Upper lobe of right lung (tissue), 1 donor: ENCODE measurements at regions not wholly inside any gene's neighbourhood (a gene's known extent, or its start where the extent isn't known, plus 50 kb on each side); places are given as distances from the start of the nearest gene placed in this dataset.

Experiments used
- ATAC-seq: fragments of 200-7000 bp; cut with Tn5 transposase; one replicate; pipeline ENCODE4 v1.9.1; 2020; ENCODE audit warnings: mild to moderate bottlenecking, moderate library complexity
- DNase-seq: peaks from one replicate; pipeline ENCODE4 v3.0.0-alpha.2; 2020
- H3K27ac ChIP-seq: fragments of 200-600 bp; one replicate; pipeline ENCODE4 v1.8.0; 2022
- H3K27me3 ChIP-seq: fragments of 200-600 bp; one replicate; pipeline ENCODE4 v1.8.0; 2022; ENCODE audit warnings: mild to moderate bottlenecking
- H3K36me3 ChIP-seq: fragments of 200-600 bp; one replicate; pipeline ENCODE4 v1.8.0; 2022
- H3K4me1 ChIP-seq: fragments of 200-600 bp; one replicate; pipeline ENCODE4 v1.8.0; 2022
- H3K4me3 ChIP-seq: fragments of 200-600 bp; one replicate; pipeline ENCODE4 v1.8.0; 2022; ENCODE audit warnings: mild to moderate bottlenecking
- H3K9me3 ChIP-seq: fragments of 200-600 bp; one replicate; pipeline ENCODE4 v1.8.0; 2022
- intact Hi-C: fragments of 100-400 bp; cut with DNase I; formaldehyde crosslinking; loops from one replicate; pipeline ENCODE4 v1.11.0; 2022
- TF ChIP-seq, protein P1 (sequence below): fragments of 200-600 bp; IDR thresholded peaks from one replicate; pipeline ENCODE4 v1.8.0; 2022; ENCODE audit warnings: antibody characterized with exemption
- donor health status: DM: no; HTN: yes; CAD: no; lungs with severe emphysema.

DNA sequence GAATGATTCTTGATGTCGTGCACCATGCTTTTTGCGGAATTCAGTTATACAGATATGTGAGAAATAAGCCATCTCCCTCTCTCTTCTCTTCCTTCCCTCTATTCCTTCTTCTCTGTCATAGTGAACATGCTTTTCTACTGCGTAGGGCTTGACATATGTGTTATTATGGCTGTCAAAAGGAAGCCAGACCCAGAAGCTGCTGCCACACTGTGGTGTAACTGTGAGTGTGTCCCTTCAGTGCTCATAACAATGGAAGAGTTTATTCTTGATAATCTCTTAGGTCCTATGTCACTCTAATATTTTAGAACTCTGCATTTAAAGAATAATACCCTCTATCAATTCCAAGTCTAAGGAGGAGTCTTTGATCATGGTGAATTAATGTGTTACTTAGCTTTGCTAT, 208.9 kb upstream of the TMTC4 start:
- no peak for DNase-seq
- Histone ChIP-seq H3K9me3 (no peaks in the 10 kb centered on the region), H3K36me3 (no peaks in the 10 kb centered on the region), H3K4me3 (no peak overlapping the region), H3K27ac (no peak overlapping the region), H3K4me1 (no peaks in the 10 kb centered on the region), H3K27me3 (no peaks in the 10 kb centered on the region)
- TF ChIP-seq, protein P1, sequence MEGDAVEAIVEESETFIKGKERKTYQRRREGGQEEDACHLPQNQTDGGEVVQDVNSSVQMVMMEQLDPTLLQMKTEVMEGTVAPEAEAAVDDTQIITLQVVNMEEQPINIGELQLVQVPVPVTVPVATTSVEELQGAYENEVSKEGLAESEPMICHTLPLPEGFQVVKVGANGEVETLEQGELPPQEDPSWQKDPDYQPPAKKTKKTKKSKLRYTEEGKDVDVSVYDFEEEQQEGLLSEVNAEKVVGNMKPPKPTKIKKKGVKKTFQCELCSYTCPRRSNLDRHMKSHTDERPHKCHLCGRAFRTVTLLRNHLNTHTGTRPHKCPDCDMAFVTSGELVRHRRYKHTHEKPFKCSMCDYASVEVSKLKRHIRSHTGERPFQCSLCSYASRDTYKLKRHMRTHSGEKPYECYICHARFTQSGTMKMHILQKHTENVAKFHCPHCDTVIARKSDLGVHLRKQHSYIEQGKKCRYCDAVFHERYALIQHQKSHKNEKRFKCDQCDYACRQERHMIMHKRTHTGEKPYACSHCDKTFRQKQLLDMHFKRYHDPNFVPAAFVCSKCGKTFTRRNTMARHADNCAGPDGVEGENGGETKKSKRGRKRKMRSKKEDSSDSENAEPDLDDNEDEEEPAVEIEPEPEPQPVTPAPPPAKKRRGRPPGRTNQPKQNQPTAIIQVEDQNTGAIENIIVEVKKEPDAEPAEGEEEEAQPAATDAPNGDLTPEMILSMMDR: no peak
- intact Hi-C loops: no loop called here
- ATAC-seq: no peak

- peaks cover 3% of the 10 kb centered on the region for H3K9me3 ChIP-seq
- H3K27ac ChIP-seq: no peak overlapping the region
- intact Hi-C loops: no loop called here
- no peaks in the 10 kb centered on the region for H3K36me3 ChIP-seq
- TF ChIP-seq, protein P1: no peak
- H3K4me1 ChIP-seq: no peaks in the 10 kb centered on the region
- ATAC-seq (no peak), DNase-seq (no peak)
- H3K4me3 ChIP-seq: no peak overlapping the region
- no peaks in the 10 kb centered on the region for H3K27me3 ChIP-seq
Measured at GRCh38 chr13:100881291-100881864, 206.8 kb upstream of the TMTC4 start.

GRCh38 chr13:100880166-100880565, 205.6 kb upstream of the TMTC4 start:
- intact Hi-C loops: no loop called here
- Histone ChIP-seq H3K4me3 (no peak overlapping the region), H3K27ac (no peak overlapping the region), H3K36me3 (no peaks in the 10 kb centered on the region), H3K4me1 (no peaks in the 10 kb centered on the region), H3K27me3 (no peaks in the 10 kb centered on the region), H3K9me3 (peaks cover 3% of the 10 kb centered on the region)
- DNase-seq: no peak
- TF ChIP-seq, protein P1: no peak
- no peak for ATAC-seq

DNA sequence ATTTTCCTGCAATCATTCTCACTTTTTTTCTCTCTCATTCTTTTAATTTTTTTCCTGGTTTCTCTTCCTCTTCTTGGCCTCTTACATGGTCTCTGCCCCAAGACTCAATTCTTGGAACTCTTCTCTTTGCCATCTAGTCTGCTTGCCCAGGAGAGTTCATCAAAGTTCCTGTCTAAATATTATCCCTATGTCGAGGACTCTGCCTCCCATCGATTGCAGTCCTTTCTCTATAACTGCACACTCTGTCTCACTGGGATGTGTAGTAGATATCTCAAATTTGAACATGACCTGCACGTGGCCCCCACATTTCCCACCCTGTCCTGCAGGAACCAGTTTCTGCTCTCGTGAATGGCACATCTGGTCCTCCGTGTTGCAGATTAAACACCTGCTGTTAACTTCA, 204.7 kb upstream of the TMTC4 start:
- ATAC-seq (no peak), DNase-seq (no peak)
- Histone ChIP-seq H3K27ac (no peak overlapping the region), H3K27me3 (no peaks in the 10 kb centered on the region), H3K4me3 (no peak overlapping the region), H3K9me3 (peaks cover 3% of the 10 kb centered on the region), H3K36me3 (no peaks in the 10 kb centered on the region), H3K4me1 (no peaks in the 10 kb centered on the region)
- intact Hi-C loops: no loop called here
- TF ChIP-seq, protein P1: no peak

DNA sequence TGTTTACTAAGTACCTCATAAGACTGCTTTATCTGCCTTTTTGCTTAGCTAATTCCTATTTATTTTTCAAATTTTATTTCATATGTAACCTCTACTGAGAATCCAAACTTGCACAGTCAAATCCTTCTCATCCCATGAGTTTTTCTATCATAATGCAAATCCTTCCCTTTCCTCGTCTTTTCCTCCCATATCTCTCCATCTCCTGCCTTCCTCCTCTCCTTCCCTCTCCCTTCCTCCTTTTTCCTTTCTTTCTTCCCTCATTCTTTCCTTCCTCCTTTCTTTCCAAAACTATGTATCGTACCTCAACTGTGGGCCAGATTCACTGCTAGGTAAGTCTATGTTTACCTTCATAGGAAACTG, 201.4 kb upstream of the TMTC4 start:
- intact Hi-C loops: no loop called here
- ATAC-seq (no peak), DNase-seq (no peak)
- Histone ChIP-seq H3K9me3 (peaks cover 3% of the 10 kb centered on the region), H3K4me1 (no peaks in the 10 kb centered on the region), H3K27me3 (no peaks in the 10 kb centered on the region), H3K36me3 (no peaks in the 10 kb centered on the region), H3K4me3 (no peak overlapping the region), H3K27ac (no peak overlapping the region)
- TF ChIP-seq, protein P1: no peak
